Lower leg skin (tissue), 3 donors: ENCODE measurements at regions not wholly inside any gene's neighbourhood (a gene's known extent, or its start where the extent isn't known, plus 50 kb on each side); places are given as distances from the start of the nearest gene placed in this dataset.

Experiments
- CTCF ChIP-seq, 3 donors: fragments of 450-650 bp; IDR thresholded peaks; one replicate each; pipeline ENCODE4 v1.5.1; 2016; ENCODE audit warnings: antibody characterized with exemption in 3 of 3, mild to moderate bottlenecking in 3 of 3, moderate library complexity in 2 of 3
- POLR2A ChIP-seq, 2 donors: fragments of 450-650 bp; IDR thresholded peaks; one replicate each; pipeline ENCODE4 v1.6.1; 2016 to 2017; ENCODE audit warnings: antibody characterized with exemption in 2 of 2, mild to moderate bottlenecking in 1 of 2, moderate library complexity in 1 of 2

GRCh38 chr21:20108976-20109540 lies 889.2 kb upstream of the NCAM2 start:
- TF ChIP-seq CTCF (IDR thresholded peaks at IDR 0.05) (no peak), POLR2A (IDR thresholded peaks at IDR 0.05) (no peak)
